Mucosa of rectum (tissue), 2 donors: ENCODE measurements at regions not wholly inside any gene's neighbourhood (a gene's known extent, or its start where the extent isn't known, plus 50 kb on each side); places are given as distances from the start of the nearest gene placed in this dataset.
"Not testable (repeated sequence)": the region's sequence is repeated elsewhere in the genome, so short reads cannot be mapped to it uniquely, and the experiment has no call there.

Experiments
- H3K27ac ChIP-seq, 2 donors: one replicate each; pipeline ENCODE4 v1.7.0; 2013; ENCODE audit warnings: inconsistent platforms in 2 of 2, low read depth in 2 of 2, low read length in 2 of 2
- H3K27me3 ChIP-seq, 2 donors: one replicate each; pipeline ENCODE4 v1.7.0; 2013; ENCODE audit warnings: low read length in 2 of 2; ENCODE audit not compliant: control insufficient read depth in 2 of 2, insufficient read depth in 2 of 2
- H3K36me3 ChIP-seq, 2 donors: one replicate each; pipeline ENCODE4 v1.7.0; 2013; ENCODE audit warnings: low read length in 2 of 2; ENCODE audit not compliant: control insufficient read depth in 2 of 2, insufficient read depth in 2 of 2
- H3K4me1 ChIP-seq, 2 donors: one replicate each; pipeline ENCODE4 v1.7.0; 2013; ENCODE audit warnings: low read length in 2 of 2, mild to moderate bottlenecking in 1 of 2; ENCODE audit not compliant: control insufficient read depth in 2 of 2, insufficient read depth in 2 of 2
- H3K4me3 ChIP-seq, 2 donors: one replicate each; pipeline ENCODE4 v1.7.0; 2013; ENCODE audit warnings: low read length in 2 of 2
- H3K9ac ChIP-seq, 2 donors: one replicate each; pipeline ENCODE4 v1.7.0; 2013; ENCODE audit warnings: low read length in 2 of 2, low read depth in 1 of 2, mild to moderate bottlenecking in 1 of 2
- H3K9me3 ChIP-seq, 2 donors: one replicate each; pipeline ENCODE4 v1.7.0; 2013; ENCODE audit warnings: low read length in 2 of 2; ENCODE audit not compliant: control insufficient read depth in 2 of 2
- donor health status: healthy.
- donor health status: Normal muscosa, but diverticular disease.

DNA sequence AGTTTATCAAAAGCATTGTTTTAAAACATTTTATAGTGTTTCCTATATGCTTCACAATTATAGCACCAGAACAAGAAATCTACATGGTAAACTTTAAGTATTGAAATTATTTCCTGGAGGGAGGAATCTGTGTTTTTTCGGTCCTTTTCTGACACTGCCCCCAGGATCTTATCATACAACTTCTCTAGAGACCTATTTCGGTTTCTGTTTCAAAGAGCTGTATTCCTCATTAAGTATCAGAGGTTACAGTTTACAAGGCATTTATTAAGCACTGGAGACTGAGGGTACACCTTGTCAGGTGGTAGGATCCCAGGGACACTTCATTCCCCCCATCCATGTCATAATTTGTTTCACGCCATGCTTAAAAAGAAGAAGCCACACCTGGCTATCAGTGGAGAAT, 146.4 kb downstream of the ATP6V0E2 start:
- H3K36me3 ChIP-seq, H3K27me3 ChIP-seq, H3K4me3 ChIP-seq, H3K27ac ChIP-seq, H3K9me3 ChIP-seq, H3K9ac ChIP-seq, H3K4me1 ChIP-seq: not testable (repeated sequence)

DNA sequence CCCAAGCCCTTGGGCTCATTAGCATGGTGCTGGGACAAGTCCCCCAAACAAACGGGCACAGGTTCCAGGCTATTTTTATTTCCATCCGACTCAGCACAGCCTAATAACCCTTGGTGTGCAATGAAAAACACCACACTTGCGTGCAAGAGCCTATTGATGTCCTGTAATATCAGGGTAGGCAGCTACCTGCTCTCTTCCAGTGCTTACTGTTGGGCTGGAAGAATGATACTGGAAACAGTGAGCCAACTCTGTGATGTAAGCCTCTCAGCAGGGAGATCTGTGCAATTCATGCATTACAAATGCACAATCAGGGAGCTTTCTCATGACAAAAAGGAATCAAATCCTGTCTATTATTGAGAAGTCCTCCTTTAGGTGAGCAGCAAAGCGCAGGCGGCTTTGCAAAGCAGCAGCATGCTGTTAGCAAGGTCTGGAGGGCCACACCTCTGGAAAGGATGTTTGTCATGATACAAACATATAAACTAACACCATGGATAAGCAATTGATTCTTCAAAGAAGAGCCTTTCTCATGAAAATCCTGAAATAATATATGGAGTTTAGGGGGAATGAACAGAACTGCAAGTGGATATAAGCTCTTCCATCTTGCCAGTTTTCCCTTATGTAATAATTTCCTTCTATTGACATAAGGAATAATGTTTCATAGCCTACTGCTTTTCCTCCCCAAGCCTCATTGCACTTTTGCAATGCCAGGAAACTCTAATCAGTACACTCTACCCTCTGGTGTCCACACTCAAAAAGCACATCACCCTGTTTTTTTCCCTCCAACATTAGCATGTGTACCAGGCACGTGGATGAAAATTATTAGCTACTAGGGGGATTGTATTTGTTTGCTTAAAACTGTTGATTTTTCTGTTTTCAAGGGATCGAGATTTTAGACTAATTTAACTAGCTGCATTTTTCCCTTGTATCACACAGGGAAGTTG, 151.1 kb downstream of the ATP6V0E2 start:
- not testable (repeated sequence) for H3K36me3 ChIP-seq, H3K27me3 ChIP-seq, H3K4me3 ChIP-seq, H3K4me1 ChIP-seq, H3K27ac ChIP-seq, H3K9ac ChIP-seq, H3K9me3 ChIP-seq

- not testable (repeated sequence) for H3K4me3 ChIP-seq, H3K27ac ChIP-seq, H3K27me3 ChIP-seq, H3K36me3 ChIP-seq, H3K4me1 ChIP-seq, H3K9ac ChIP-seq, H3K9me3 ChIP-seq
Measured at GRCh38 chr7:150025802-150026201, 152.0 kb downstream of the ATP6V0E2 start.

GRCh38 chr7:150028344-150029012, 154.7 kb downstream of the ATP6V0E2 start:
- not testable (repeated sequence) for H3K4me3 ChIP-seq, H3K9ac ChIP-seq, H3K27ac ChIP-seq, H3K9me3 ChIP-seq, H3K27me3 ChIP-seq, H3K4me1 ChIP-seq, H3K36me3 ChIP-seq

GRCh38 chr7:150029013-150029389, 155.2 kb downstream of the ATP6V0E2 start:
- H3K9ac ChIP-seq, H3K9me3 ChIP-seq, H3K27me3 ChIP-seq: not testable (repeated sequence)

DNA sequence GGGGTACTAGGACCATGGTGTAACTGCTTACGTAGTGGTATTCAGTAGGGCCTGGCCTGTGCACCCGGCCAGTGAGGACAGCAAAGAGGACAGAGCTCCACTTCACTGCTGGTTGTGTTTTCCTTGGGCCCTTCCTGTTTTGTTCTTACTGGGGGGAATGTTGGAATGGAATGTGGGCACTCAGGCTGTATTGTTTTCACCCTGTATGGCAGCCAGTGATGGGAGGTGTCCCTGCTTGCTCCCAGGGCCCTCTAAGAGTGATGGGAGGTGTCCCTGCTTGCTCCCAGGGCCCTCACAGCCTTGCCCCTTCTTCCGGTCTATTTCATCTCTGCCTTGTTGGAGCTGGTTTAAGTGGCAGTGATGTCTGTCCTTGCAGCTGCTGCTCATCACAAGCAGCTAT, 158.0 kb downstream of the ATP6V0E2 start:
- not testable (repeated sequence) for H3K4me1 ChIP-seq, H3K9ac ChIP-seq, H3K4me3 ChIP-seq, H3K36me3 ChIP-seq, H3K9me3 ChIP-seq, H3K27me3 ChIP-seq, H3K27ac ChIP-seq

More at GRCh38 chr7:150029013-150029389, 155.2 kb downstream of the ATP6V0E2 start:
- H3K36me3 ChIP-seq, H3K4me1 ChIP-seq, H3K27ac ChIP-seq, H3K4me3 ChIP-seq: not testable (repeated sequence)

GRCh38 chr7:150033711-150034110, 159.9 kb downstream of the ATP6V0E2 start:
- not testable (repeated sequence) for H3K9me3 ChIP-seq, H3K27me3 ChIP-seq, H3K4me3 ChIP-seq, H3K27ac ChIP-seq, H3K4me1 ChIP-seq, H3K36me3 ChIP-seq, H3K9ac ChIP-seq

- not testable (repeated sequence) for H3K4me3 ChIP-seq, H3K4me1 ChIP-seq, H3K27me3 ChIP-seq, H3K27ac ChIP-seq, H3K36me3 ChIP-seq, H3K9ac ChIP-seq, H3K9me3 ChIP-seq
Measured at GRCh38 chr7:150035769-150036168, 162.0 kb downstream of the ATP6V0E2 start.

GRCh38 chr7:150039061-150039460, 165.3 kb downstream of the ATP6V0E2 start:
- H3K36me3 ChIP-seq, H3K27ac ChIP-seq, H3K9ac ChIP-seq, H3K27me3 ChIP-seq, H3K4me3 ChIP-seq, H3K4me1 ChIP-seq, H3K9me3 ChIP-seq: not testable (repeated sequence)

DNA sequence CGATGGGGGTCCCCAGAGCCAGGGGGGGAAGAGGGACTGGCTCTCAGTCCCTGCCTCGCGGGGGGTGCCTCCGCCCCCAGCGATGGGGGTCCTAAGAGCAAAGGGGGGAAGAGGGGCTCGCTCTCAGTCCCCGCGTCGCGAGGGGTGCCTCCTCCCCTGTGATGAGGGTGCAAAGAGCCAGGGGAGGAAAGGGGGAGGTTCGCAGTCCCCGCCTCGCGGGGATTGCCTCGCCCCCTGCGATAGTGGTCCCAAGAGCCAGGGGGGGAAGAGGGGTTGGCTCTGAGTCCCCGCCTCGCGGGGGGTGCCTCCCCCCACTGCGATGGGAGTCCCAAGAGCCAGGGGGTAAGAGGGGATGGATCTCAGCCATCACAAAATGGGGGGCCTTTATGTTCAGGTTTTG, 168.5 kb downstream of the ATP6V0E2 start:
- not testable (repeated sequence) for H3K9me3 ChIP-seq, H3K9ac ChIP-seq, H3K36me3 ChIP-seq, H3K27me3 ChIP-seq, H3K27ac ChIP-seq, H3K4me3 ChIP-seq, H3K4me1 ChIP-seq
